Activated naive CD8-positive, alpha-beta T cell treated with anti-CD3 and anti-CD28 coated beads, Interleukin-2, amount 10 ng/mL, durations not matched to agents 7 days and 5 days (primary cell): ENCODE measurements at regions not wholly inside any gene's neighbourhood (a gene's known extent, or its start where the extent isn't known, plus 50 kb on each side); places are given as distances from the start of the nearest gene placed in this dataset.
"Not testable (repeated sequence)": the region's sequence is repeated elsewhere in the genome, so short reads cannot be mapped to it uniquely, and the experiment has no call there.

Experiments
- ATAC-seq: fragments of 150-1000 bp; cut with Tn5 transposase; one replicate; pipeline ENCODE4 v1.10.0; 2021; ENCODE audit warnings: low read depth, moderate library complexity
- POLR2A ChIA-PET: fragments of 350-600 bp; sonication (Branson Sonifier 250); formaldehyde crosslinking; loops from one replicate; lab custom pipeline; 2021; ENCODE audit warnings: antibody characterized with exemption; lab: Charles Lee
- DNase-seq: peaks from one replicate; pipeline ENCODE4 v3.0.0; 2021
- H3K27ac Mint-ChIP-seq: one replicate; pipeline ENCODE4 v1.8.0; 2022; ENCODE audit warnings: mild to moderate bottlenecking, mixed read lengths
- H3K27me3 Mint-ChIP-seq: one replicate; pipeline ENCODE4 v1.8.0; 2022; ENCODE audit warnings: mild to moderate bottlenecking, moderate library complexity, mixed read lengths
- H3K36me3 Mint-ChIP-seq: one replicate; pipeline ENCODE4 v1.8.0; 2021; ENCODE audit warnings: mild to moderate bottlenecking, mixed read lengths
- H3K4me1 Mint-ChIP-seq: one replicate; pipeline ENCODE4 v1.8.0; 2021; ENCODE audit warnings: mixed read lengths
- H3K4me3 Mint-ChIP-seq: one replicate; pipeline ENCODE4 v1.8.0; 2022; ENCODE audit warnings: mild to moderate bottlenecking, moderate library complexity, mixed read lengths
- H3K9me3 Mint-ChIP-seq: one replicate; pipeline ENCODE4 v1.8.0; 2021; ENCODE audit warnings: mixed read lengths

DNA sequence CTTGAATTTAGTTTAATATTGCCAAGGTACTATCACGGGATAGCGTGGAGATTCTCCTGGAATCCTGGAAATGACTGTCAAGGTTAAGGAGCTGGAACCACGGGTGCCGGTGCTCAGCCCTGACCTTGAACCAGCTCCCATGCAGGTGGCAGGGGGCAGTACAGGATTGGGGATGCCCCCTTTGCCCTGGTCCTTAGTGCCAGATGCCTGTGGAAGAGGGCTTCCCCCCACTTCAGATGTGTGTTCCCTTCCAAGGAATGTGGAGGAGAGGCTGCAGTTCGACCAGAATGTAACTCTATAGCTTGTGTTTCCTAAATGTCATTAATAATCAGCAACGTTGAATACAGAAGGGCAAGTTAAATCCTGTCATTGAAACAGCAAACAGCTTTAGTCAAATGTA, 258.9 kb downstream of the VRK1 start:
- peaks cover 2% of the 10 kb centered on the region for H3K27me3 Mint-ChIP-seq
- H3K36me3 Mint-ChIP-seq: no peaks in the 10 kb centered on the region
- ATAC-seq: no peak
- POLR2A ChIA-PET: no interaction called here
- no peak overlapping the region for H3K4me3 Mint-ChIP-seq
- H3K27ac Mint-ChIP-seq: no peak overlapping the region
- no peak for DNase-seq
- no peaks in the 10 kb centered on the region for H3K9me3 Mint-ChIP-seq
- no peaks in the 10 kb centered on the region for H3K4me1 Mint-ChIP-seq

DNA sequence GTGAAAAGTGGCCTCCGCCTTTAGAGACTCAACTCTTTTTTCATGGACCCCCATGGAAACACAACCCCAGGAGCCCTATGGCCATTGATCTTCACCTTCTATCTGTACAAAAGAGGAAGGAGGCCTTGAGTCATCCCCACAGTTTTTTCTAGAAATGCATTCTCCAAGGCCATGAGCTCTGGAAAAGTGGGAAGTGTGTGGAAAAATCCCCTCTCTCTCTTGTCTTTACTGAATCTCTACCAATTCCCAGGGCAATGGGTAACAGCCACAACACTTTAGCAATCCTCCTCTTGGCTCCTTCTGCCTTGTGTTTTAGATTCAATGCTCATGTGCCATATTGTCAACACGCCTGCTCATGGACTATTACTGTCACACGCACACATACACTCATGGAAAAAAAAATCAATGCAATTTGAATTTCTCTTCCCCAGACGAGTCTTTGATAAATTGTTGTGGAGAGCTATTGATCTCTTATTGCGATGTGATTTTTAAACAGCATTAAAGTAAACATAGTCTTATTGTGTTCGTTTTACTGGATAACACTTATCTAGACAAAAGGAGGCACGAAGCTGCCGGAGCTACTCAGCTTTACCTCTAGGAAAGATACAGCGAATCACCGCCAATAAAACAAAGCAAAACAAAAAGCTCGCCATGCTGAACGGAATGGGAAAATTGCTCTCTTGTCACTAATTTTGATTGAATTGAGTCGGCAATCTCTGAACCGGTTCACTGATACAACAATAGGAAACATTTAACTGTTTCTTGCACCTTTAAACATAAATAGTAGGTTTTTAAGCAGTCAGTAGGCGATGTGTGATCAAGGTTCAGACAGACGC, 260.3 kb downstream of the VRK1 start:
- no peak overlapping the region for H3K4me3 Mint-ChIP-seq
- no peak for DNase-seq
- POLR2A ChIA-PET: interaction anchor here (0.6 kb wide), 1 partner anchor 11 kb away, joined by 3 read pairs; no protein-coding TSS in a partner anchor
- H3K27ac Mint-ChIP-seq: no peak overlapping the region
- no peaks in the 10 kb centered on the region for H3K4me1 Mint-ChIP-seq
- no peak for ATAC-seq
- no peaks in the 10 kb centered on the region for H3K9me3 Mint-ChIP-seq
- no peaks in the 10 kb centered on the region for H3K36me3 Mint-ChIP-seq
- H3K27me3 Mint-ChIP-seq: no peaks in the 10 kb centered on the region

DNA sequence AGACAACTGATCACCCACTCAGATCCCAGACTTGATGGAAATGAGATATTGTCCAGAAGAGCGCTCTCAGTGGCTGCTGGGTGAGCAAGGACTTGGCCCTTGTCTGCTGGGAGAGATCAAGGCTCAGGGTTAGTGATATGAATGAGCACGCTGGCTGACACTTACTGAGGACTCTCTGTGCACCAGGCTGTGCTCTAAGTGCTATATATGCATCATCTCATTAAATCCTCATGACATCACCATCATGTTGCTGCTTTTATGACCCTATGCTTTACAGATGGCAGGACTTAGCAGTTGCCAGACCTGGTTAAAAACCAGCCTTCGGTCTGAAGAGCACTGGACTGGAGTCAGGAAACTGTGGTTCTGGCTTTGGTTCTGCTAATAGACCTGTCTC, 260.9 kb downstream of the VRK1 start:
- no peak overlapping the region for H3K27ac Mint-ChIP-seq
- no peaks in the 10 kb centered on the region for H3K27me3 Mint-ChIP-seq
- H3K36me3 Mint-ChIP-seq: no peaks in the 10 kb centered on the region
- POLR2A ChIA-PET: interaction anchor here (0.6 kb wide), 1 partner anchor 11 kb away, joined by 3 read pairs; no protein-coding TSS in a partner anchor
- no peak overlapping the region for H3K4me3 Mint-ChIP-seq
- no peaks in the 10 kb centered on the region for H3K4me1 Mint-ChIP-seq
- ATAC-seq (no peak), DNase-seq (no peak)
- no peaks in the 10 kb centered on the region for H3K9me3 Mint-ChIP-seq

DNA sequence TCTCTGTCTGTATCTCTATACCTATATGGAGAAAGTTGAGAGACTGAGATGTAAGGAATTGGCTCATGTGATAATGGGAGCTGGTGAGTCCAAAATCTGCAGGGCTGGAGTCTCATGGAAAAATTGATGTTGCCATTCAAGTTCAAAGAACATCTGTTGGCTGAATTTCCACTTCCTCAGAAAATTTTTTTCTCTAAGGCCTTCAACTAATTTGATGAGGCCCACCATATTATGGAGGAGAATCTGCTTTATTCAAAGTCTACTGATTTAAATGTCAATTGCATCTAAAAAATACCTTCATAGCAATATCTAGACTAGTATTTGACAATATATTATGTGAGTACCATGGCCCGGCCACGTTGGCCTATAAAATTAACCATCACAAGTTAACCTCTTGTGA, 261.4 kb downstream of the VRK1 start:
- Mint-ChIP-seq H3K36me3 (no peaks in the 10 kb centered on the region), H3K4me3 (no peak overlapping the region), H3K9me3 (no peaks in the 10 kb centered on the region), H3K4me1 (no peaks in the 10 kb centered on the region), H3K27me3 (no peaks in the 10 kb centered on the region), H3K27ac (no peak overlapping the region)
- ATAC-seq: no peak
- POLR2A ChIA-PET: no interaction called here
- no peak for DNase-seq

DNA sequence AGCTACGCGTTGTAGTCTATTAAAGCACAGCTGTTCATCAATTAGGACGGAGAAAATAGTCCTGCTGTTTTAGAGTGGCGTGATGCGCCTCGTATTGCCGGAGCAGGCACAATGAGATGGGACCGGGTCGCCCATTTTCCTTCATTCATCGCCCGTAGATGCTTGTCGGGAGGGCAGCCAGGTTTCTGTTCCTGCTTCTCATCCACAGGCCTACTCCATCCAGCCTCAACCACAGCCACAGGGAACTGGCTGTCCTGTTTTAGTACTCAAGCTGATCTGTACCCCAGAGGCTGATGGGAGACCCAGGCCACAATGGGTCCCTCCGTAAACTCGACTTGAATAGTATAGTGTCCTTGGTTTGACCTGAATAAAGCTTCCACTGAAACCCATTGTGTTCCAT, 264.0 kb downstream of the VRK1 start:
- DNase-seq (no peak), ATAC-seq (no peak)
- Mint-ChIP-seq H3K4me1 (peaks cover 3% of the 10 kb centered on the region), H3K27me3 (peaks cover 4% of the 10 kb centered on the region), H3K4me3 (no peak overlapping the region), H3K36me3 (no peaks in the 10 kb centered on the region), H3K9me3 (no peaks in the 10 kb centered on the region), H3K27ac (no peak overlapping the region)
- POLR2A ChIA-PET: no interaction called here

DNA sequence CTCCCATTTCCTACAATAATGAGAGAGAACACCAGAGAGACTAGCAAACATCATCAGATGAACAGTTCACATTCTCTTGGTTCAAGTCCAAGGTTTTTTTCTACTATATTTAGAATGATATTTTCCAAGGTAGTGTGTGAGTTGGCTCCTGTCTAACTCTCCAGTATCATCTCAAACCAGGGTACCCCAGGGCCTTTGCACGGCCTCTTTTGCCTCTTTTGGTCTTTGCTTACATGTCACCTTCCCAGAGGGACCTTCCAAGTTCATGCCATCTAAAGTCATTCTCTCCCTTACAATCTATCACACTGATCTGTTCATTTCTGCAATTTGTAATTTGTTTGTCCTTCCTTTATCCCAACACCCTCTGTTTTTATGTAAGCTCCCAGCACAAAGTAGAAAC, 264.5 kb downstream of the VRK1 start:
- DNase-seq: no peak
- POLR2A ChIA-PET: no interaction called here
- Mint-ChIP-seq H3K27me3 (peaks cover 4% of the 10 kb centered on the region), H3K4me1 (peaks cover 3% of the 10 kb centered on the region), H3K4me3 (no peak overlapping the region), H3K9me3 (no peaks in the 10 kb centered on the region), H3K36me3 (no peaks in the 10 kb centered on the region), H3K27ac (no peak overlapping the region)
- ATAC-seq: no peak

DNA sequence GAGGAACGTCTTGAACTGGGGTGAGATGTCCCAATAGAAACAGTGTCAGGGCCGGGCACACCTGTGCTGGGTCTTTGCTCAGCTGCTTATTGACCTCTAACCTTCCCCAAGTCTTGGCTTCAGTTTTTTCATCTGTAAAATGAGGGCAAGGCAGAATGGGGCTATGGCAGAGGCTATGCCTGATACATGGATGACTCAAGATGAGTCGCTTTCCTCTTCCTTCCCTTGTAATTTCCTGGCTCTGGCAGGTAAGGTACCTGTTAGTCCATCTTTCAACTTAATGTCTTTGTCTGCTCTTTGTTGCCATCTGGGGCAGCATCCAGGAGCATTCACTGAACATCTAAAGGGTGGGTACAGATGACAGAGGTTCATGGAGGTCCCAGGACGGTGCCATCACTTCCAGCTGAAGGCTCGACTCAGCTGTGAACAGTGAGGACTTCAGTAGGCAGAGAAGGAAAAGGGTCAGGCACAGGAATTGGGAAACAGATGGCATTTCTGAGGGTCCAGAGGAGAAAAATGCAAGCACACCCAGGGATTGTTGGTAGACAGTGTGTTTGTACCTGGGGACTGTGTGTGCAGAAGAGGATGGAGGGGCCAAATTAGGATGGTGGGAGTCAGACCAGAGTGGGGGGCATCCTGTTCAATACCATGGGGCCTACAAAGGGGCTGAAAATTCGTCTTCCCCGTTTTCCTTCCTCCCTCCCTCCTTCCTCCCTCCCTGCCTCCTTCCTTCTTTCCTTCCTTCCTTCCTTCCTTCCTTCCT, 268.3 kb downstream of the VRK1 start:
- Mint-ChIP-seq H3K36me3 (no peaks in the 10 kb centered on the region), H3K4me3 (no peak overlapping the region), H3K4me1 (peaks cover 3% of the 10 kb centered on the region), H3K27ac (no peak overlapping the region), H3K9me3 (no peaks in the 10 kb centered on the region), H3K27me3 (peaks cover 5% of the 10 kb centered on the region)
- no peak for ATAC-seq
- POLR2A ChIA-PET: interaction anchor here (0.8 kb wide), 1 partner anchor 9 kb away, joined by 3 read pairs; no protein-coding TSS in a partner anchor
- DNase-seq: no peak

DNA sequence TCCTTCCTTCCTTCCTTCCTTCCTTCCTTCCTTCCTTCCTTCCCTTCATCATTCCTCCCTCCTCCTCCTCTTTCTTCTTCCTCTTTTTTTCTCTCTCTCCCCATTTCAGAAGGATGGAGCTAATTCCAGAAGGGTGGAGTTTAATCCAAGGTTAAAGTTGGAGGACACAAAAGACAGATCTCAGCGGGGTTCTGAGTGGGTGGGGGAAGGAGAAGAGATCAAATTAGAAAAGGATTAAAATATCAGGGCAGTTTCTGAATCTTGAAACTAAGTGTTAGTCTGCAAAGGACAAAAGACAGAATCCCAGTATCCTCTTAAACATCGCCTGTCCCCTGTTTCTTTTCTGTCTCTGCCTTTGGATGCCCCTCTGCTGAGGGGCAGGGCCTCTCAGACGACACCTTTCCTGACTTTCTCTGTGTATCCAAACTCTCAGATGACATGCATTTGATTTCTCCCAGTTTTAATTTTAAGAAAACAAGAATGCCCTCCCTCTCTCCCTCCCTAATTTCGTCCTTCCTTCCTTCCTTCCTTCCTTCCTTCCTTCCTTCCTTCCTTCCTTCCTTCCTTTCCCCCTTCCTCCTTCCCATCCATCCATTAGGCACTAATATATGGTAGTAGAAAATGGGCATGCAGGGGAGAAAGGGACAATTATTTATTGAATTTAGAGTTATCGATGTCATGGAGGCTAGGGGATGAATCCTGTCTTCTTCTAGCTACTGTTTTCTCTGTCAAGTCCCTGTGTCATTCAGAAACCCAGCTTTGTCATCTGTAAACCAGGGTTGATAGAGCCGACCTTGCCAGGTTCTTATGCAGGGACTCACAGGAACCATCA, 269.1 kb downstream of the VRK1 start:
- H3K27ac Mint-ChIP-seq: no peak overlapping the region
- no peaks in the 10 kb centered on the region for H3K9me3 Mint-ChIP-seq
- no peaks in the 10 kb centered on the region for H3K36me3 Mint-ChIP-seq
- peaks cover 3% of the 10 kb centered on the region for H3K4me1 Mint-ChIP-seq
- POLR2A ChIA-PET: no interaction called here
- DNase-seq: no peak
- peaks cover 5% of the 10 kb centered on the region for H3K27me3 Mint-ChIP-seq
- ATAC-seq: no peak
- H3K4me3 Mint-ChIP-seq: no peak overlapping the region

DNA sequence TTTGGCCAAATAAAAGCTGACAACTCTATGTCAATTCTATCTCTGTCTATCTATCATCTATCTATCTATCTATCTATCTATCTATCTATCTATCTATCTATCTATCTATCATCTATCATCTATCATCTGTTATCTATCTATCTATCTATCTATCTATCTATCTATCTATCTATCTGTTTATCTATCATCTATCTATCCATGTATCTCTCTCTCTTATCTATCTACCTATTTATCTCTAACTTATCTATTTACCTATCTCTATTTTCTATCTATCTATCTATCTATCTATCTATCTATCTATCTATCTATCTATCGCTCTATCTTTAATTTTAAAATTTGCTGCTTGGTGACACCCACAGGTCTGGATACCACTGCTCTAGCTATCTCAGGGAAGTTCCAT, 271.1 kb downstream of the VRK1 start:
- DNase-seq, H3K4me3 Mint-ChIP-seq, H3K27ac Mint-ChIP-seq, H3K9me3 Mint-ChIP-seq, H3K4me1 Mint-ChIP-seq, ATAC-seq, POLR2A ChIA-PET, H3K36me3 Mint-ChIP-seq, H3K27me3 Mint-ChIP-seq: not testable (repeated sequence)

DNA sequence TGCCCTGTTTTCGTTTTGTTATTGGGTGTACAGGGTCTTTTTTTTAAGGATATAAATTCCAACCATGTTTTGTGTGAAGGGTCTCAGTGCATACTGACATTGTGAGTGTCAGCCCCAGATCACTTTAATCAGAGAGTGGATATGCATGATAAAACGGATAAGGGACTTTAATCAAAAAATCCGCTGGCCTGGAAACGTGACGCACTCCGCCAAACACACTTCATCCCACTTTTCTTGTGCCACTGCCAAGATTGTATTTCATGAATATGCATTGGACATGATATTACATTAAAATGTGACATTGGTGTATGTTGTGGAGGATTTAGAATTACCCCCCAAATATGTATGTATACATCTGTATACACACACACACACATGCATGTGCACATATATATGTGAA, 273.1 kb downstream of the VRK1 start:
- no peaks in the 10 kb centered on the region for H3K9me3 Mint-ChIP-seq
- peaks cover 9% of the 10 kb centered on the region for H3K4me1 Mint-ChIP-seq
- H3K4me3 Mint-ChIP-seq: no peak overlapping the region
- peaks cover 6% of the 10 kb centered on the region for H3K27me3 Mint-ChIP-seq
- POLR2A ChIA-PET: no interaction called here
- H3K27ac Mint-ChIP-seq: no peak overlapping the region
- H3K36me3 Mint-ChIP-seq: no peaks in the 10 kb centered on the region
- DNase-seq (no peak), ATAC-seq (no peak)

DNA sequence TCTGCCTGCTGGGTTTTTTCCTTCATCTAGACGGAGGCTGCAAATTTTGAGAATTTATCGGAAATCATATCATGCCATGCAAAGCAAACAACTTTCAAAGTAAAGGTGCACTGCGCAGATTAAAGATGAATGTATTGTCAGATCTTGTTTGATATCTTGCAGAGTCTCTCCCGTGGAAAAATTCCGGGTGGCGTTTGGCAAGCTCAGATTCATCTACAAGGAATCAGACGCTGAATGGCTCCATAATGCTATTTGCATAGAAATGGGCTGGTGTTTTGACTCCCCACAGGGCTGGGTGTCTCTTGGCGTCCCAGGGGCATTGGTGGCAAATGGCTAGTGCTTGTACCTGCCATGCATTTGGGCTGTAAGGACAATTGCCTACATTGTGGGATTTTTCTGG, 274.0 kb downstream of the VRK1 start:
- Mint-ChIP-seq H3K9me3 (no peaks in the 10 kb centered on the region), H3K27me3 (peaks cover 5% of the 10 kb centered on the region), H3K4me1 (peaks cover 11% of the 10 kb centered on the region), H3K27ac (no peak overlapping the region), H3K4me3 (no peak overlapping the region), H3K36me3 (no peaks in the 10 kb centered on the region)
- ATAC-seq (no peak), DNase-seq (no peak)
- POLR2A ChIA-PET: no interaction called here

DNA sequence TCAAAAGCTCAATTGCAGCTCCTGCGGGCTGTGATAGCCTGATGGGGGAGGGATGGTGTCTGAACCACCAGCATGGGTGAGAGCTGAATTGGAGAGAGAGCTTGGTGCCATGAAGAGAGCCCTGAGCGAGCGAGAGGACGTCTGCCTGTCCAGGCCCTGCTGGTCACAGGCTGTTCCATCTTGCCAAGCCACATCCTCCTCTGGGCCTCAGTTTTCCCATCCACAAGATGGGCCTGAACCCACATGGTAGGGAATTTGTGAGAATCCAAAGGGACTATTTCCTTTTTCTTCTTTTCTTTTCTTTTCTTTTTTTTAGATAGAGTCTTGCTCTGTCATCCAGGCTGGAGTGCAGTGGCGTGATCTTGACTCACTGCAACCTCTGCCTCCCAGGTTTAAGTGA, 276.4 kb downstream of the VRK1 start:
- H3K27ac Mint-ChIP-seq: no peak overlapping the region
- H3K4me1 Mint-ChIP-seq: peaks cover 25% of the 10 kb centered on the region
- H3K9me3 Mint-ChIP-seq: no peaks in the 10 kb centered on the region
- no peak for ATAC-seq
- POLR2A ChIA-PET: interaction anchor here (1.0 kb wide), 1 partner anchor 9 kb away, joined by 3 read pairs; no protein-coding TSS in a partner anchor
- H3K36me3 Mint-ChIP-seq: no peaks in the 10 kb centered on the region
- no peak for DNase-seq
- peaks cover 3% of the 10 kb centered on the region for H3K27me3 Mint-ChIP-seq
- H3K4me3 Mint-ChIP-seq: no peak overlapping the region

DNA sequence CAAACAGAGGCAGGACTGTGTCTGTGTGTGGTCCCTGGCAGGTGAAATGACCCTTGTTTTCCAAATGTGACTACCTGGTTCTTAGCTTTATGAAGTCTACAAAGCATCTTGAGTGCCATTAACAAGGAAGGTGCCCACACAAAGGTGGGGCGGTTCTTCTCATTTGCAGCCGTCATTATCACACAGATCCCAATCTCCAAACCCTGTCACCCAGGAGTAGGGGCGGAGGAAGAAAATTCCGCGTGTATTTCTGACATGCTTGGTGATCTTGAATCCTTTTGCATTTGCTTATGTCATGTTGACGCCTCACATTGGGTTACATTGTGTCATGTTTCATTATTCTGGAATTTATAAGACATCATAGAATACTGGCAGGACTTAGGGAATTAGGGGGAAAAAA, 277.3 kb downstream of the VRK1 start:
- DNase-seq (no peak), ATAC-seq (no peak)
- Mint-ChIP-seq H3K9me3 (peaks cover 2% of the 10 kb centered on the region), H3K36me3 (no peaks in the 10 kb centered on the region), H3K4me1 (peaks cover 25% of the 10 kb centered on the region), H3K27ac (no peak overlapping the region), H3K4me3 (no peak overlapping the region), H3K27me3 (peaks cover 7% of the 10 kb centered on the region)
- POLR2A ChIA-PET: interaction anchor here (1.0 kb wide), 2 partner anchors 10 to 46 kb away, joined by 3 to 5 read pairs; no protein-coding TSS in a partner anchor
